IPS DF 4.7 (cell line): ENCODE measurements at regions not wholly inside any gene's neighbourhood (a gene's known extent, or its start where the extent isn't known, plus 50 kb on each side); places are given as distances from the start of the nearest gene placed in this dataset.
"Not testable (repeated sequence)": the region's sequence is repeated elsewhere in the genome, so short reads cannot be mapped to it uniquely, and the experiment has no call there.

Experiments used
- DNase-seq: peaks from one replicate; pipeline ENCODE4 v3.0.0-alpha.2; 2013; ENCODE audit warnings: low spot score; ENCODE audit errors: extremely low read depth

GRCh38 chr12:17264603-17265002 lies 658.6 kb upstream of the LMO3 start:
- DNase-seq = no peak

- DNase-seq = no peak
Observed at GRCh38 chr12:17239874-17240273, 633.9 kb upstream of the LMO3 start.

- no peak for DNase-seq
Observed at GRCh38 chr12:17235996-17236395, 630.0 kb upstream of the LMO3 start.

GRCh38 chr12:17215759-17216570 lies 610.0 kb upstream of the LMO3 start:
- DNase-seq = no peak

- DNase-seq = no peak
Observed at GRCh38 chr12:17214929-17215328, 609.0 kb upstream of the LMO3 start.

- DNase-seq = no peak
Observed at GRCh38 chr12:17206553-17206952, 600.6 kb upstream of the LMO3 start.

- DNase-seq = no peak
Observed at GRCh38 chr12:17204289-17205054, 598.5 kb upstream of the LMO3 start.

GRCh38 chr12:17203497-17203896 lies 597.5 kb upstream of the LMO3 start:
- DNase-seq = no peak

GRCh38 chr12:17197971-17198370 lies 592.0 kb upstream of the LMO3 start:
- DNase-seq = no peak

GRCh38 chr12:17192721-17193120 lies 586.8 kb upstream of the LMO3 start:
- no peak for DNase-seq

- no peak for DNase-seq
Observed at GRCh38 chr12:17169726-17170471, 563.9 kb upstream of the LMO3 start.

- no peak for DNase-seq
Observed at GRCh38 chr12:17159506-17160300, 553.7 kb upstream of the LMO3 start.

- no peak for DNase-seq
Observed at GRCh38 chr12:17158201-17158600, 552.2 kb upstream of the LMO3 start.

- no peak for DNase-seq
Observed at GRCh38 chr12:17151917-17152316, 546.0 kb upstream of the LMO3 start.

GRCh38 chr12:17148706-17149105 lies 542.7 kb upstream of the LMO3 start:
- no peak for DNase-seq

- DNase-seq = no peak
Observed at GRCh38 chr12:17142856-17143255, 536.9 kb upstream of the LMO3 start.

- DNase-seq = no peak
Observed at GRCh38 chr12:17139931-17140330, 534.0 kb upstream of the LMO3 start.

GRCh38 chr12:17137396-17137795 lies 531.4 kb upstream of the LMO3 start:
- DNase-seq = no peak

- DNase-seq = no peak
Observed at GRCh38 chr12:17134315-17134714, 528.4 kb upstream of the LMO3 start.

GRCh38 chr12:17132336-17132735 lies 526.4 kb upstream of the LMO3 start:
- no peak for DNase-seq

- DNase-seq = not testable (repeated sequence)
Observed at GRCh38 chr12:17116538-17116937, 510.6 kb upstream of the LMO3 start.
